HG03025 (cell line): ENCODE measurements at regions not wholly inside any gene's neighbourhood (a gene's known extent, or its start where the extent isn't known, plus 50 kb on each side); places are given as distances from the start of the nearest gene placed in this dataset.
A peak's percentile ranks its signal among the peaks of the same experiment; 100 is the strongest.

Experiments used
- ATAC-seq: cut with Tn5 transposase; IDR thresholded peaks from one replicate; pipeline ENCODE4 v1.9.1; 2021; ENCODE audit warnings: mild to moderate bottlenecking, moderate library complexity; ENCODE audit not compliant: unreplicated experiment, low FRiP score

DNA sequence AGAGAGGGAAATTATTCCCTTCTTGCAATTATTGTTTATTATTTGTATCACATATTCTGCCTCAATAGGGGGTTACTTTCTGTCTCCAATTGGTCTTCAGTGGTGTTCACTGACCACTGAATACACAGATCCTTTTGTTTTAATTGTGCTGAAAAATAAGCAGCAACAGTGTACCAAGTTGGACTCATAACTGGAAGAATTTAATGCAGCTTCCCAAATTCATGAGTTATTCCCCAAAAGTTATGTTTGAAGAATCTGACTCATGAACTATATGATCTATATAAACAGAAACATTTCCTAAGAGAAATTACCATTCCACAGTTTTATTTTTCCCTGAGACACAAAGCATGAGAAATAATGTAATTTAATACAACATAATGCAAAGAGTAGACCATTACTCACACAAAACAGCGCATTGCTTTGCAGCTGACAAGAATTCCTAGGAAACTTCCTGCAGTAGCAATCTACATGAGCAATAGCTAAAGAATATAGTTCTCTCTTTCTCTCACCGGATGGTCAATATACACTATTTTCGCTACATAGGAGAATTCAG is 479.2 kb downstream of the HTR7 start:
- no peak for ATAC-seq

DNA sequence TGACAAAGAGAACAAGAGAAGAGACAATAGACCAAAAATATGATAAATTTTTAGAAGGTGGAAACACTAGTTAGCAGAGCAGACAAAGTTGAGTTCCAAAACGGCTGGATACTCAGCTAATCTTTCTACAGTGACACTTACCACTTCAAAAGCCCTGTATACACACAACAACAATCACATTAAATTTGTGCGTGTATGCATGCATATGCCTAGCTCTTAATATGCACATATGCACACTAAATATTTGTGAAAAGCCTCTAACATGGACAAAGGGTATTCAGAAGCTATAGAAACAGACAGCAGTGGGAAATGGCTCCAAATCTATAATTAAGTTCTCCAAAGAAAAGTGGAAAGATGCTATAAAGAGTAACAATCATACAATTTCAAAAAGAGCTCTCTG is 476.4 kb downstream of the HTR7 start:
- ATAC-seq, result no peak

DNA sequence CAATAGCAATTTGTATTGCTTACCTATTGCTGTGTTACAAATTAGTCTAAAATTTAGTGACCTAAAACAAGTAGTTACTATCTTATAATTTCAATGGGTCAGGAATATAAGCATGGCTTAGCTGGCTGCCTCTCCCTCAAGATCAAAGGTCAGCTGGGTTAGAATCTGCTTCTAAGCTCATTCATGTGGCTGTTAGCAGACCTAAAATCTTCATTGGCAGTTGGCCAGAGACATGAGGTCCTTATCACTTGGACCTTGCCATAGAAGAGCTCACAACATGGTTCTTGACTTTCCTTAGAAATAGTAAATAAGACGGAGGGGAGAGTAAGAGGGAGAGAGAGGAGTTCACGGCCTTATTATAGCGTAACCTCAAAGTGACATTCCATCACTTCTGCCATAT is 468.0 kb downstream of the HTR7 start:
- ATAC-seq, result no peak

DNA sequence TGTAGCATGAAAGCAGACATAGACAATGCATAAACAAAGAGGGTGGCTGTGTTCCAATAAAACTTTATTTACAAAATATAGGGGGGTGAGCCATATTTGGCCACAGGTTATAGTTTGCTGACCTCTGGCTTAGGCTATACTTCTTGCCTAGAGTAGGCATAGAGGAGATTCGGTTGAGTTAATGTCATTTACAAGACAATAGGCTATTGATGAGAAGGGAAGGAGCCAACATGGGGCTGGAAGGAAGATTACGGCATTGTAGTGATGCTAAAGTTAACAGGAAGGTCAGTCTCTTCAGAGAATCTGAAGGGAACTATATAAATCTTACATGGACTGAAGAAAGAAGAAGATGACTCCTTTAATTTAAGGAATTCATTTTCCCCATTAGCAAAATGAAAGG is 463.5 kb downstream of the HTR7 start:
- no peak for ATAC-seq

DNA sequence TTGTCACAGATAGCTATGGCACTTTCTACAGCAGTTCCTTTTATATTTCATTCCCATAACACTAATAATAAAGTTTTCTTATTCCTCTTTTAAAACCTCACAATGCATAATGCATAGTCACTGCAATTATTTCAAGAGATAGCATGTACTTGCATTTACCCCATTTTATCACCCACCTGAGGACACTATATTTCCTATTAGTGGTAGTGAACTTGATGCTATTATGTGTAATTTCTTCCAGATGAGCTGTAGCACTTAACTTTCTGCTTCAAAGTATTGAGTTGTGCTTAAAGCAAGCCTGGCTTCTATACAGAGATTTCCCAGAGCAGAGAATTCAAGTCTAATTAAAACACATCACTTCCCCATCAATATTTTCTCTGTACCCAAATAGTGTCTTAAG is 461.1 kb downstream of the HTR7 start:
- ATAC-seq, result no peak

DNA sequence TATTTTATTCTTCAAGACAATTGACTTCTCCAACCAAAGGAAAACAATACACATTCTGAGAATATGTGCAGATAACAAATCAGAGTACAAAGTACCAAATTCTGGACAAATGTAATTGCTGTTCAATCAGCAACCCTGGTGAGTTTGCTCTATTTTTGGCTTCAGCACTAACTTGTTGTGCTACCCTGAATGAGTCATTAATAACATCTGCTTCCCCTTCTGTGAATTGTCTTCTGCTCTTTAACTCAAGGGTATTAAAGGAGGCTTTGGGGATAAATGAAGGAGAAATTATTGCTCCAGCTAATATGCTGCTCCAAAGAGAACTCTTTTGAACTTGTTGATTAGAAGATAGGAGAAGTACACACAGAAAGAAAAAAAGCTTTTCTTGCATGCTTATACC is 459.3 kb downstream of the HTR7 start:
- ATAC-seq, result no peak

DNA sequence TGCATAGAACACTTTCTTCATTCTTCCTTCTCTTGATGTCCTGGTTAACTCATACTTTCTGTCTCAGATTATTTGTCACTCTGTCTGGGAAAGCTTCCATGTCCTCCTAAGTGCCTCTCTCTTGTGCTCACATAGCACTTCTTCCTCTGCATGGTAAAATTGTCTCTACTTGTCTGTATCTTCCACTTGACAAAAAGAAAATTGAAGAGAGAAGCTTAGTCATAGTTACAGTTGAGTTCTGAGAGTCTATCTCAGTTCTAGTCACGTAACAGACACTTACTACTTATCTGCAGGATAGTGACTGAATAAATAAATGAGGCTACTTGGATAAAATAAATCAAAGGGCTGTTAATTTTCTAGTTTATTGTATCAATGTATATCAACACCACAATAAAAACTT is 458.1 kb downstream of the HTR7 start:
- no peak for ATAC-seq

DNA sequence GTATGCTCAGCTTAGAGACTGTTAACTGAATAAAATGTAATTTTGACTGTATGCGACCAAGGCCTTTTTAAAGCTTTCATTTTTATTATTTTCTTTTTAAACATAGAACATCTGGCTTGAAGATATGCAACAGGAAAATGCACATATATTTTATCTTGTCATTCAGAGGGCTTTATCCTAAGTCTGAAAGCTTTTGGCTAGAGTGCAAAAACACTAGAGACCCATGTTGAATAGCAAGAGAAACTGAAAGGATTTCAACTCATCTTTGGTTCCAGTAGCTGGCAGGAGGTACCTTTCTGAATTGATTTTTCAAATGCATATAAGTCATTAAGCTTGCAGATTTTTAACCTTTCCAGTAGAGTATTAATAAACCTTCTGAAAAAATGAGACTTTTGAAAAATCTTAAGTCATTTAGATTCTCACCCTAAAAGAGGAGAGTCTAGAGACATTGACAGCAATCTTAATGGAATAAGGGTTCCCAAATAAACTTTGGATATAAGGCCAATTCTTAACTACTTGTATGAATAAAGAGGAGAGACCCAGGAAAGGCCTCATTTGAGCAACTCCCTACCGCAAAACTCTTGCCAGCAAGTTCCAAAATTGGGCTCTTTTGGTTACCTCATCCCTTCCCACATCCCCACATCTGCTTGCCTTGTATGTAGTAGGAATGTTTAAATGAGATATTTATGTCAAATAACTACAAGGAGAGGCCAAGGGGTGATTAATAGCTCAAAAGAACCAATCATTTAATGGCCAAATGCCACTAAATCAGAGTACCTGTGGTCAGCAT is 454.4 kb downstream of the HTR7 start:
- no peak for ATAC-seq

DNA sequence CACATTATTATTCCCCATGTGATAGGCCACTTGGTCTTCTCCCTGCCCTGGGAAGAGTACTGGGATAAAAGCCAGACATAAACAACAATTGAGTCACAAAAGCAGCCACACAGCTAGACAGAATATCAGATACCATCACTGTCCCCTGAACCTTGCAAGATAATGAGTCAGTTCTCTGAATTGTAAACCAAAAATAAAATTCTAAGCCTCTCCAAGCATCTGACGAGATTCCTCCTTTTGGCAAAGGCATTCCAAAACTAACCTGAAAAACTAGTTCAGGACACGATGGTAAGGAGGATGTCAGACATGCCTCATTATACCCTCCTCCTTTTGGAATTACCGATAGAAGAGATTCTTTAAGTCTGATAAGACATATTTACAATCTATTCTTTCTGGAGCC is 450.7 kb downstream of the HTR7 start:
- no peak for ATAC-seq

DNA sequence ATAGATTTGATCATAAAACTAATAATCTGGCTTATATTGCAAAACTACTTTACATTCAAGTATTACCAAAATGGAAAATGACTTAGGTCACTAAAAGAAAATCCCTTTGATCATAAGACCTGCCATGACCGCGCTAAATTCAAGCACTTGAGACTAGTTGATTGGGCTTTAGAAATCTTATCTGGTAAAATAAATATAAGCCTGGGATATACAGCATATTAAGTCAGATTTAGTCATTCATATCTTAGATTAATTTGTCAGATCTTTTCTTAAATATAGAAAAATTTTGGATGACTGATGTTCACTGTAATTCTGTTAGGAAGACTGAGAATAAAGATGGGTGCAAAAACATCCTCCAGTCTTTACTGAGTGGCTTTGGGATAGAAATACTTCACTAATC is 450.0 kb downstream of the HTR7 start:
- no peak for ATAC-seq

DNA sequence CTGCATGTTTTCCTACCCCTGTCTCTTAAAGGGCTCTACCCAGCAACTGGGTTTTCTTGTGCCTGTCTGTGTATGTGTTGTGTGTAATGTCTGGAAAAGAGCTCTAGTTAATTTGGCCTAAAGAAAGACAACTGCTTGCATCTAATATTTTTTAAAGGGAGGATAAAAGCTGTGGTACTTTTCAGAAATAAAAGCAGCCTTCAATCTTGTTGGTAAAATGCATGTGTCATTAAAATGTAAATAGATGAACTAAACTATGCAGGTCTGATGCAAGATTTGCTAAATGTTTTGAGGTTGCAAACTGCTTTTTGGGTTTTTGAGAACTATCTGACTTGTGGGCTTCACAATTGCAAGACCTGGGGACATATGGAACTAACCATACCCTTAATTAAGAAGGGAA is 445.3 kb downstream of the HTR7 start:
- ATAC-seq, result no peak

DNA sequence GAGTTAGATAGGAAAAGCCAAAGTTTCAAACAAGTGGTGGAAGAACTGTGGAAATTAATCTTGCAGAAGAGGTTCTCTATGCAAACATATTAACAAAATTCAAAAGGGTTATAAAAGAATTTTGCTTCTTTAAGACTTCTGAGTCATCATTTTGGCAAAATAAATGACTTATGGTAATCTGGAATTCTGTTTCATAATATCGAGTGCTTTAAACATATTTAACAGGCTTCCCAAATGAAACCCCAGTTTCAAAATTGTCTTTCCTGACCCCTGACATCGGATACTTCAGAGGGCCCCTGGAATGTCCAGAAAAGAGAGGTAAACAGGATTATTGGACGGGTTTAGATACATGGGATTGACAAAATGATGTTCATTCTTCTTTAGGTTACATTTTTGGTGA is 444.6 kb downstream of the HTR7 start:
- no peak for ATAC-seq

DNA sequence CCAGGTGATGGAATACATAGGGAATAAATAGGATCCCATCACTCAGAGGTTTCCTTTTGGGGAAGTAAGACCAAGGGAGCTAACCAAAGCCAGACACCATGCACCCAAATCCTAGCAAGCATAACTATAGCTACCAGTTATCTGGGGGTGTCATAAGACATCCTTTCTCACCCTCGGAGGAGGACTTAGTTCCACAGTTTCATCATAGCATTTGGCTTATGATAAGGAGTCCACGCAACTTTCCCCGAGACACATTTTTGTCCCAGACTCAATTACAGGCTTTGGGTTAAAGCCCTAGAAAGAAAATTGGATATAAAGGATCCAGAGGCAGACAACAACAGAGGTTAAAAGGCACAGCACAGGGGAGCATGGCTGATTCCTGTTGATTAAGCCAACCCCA is 442.9 kb downstream of the HTR7 start:
- no peak for ATAC-seq

DNA sequence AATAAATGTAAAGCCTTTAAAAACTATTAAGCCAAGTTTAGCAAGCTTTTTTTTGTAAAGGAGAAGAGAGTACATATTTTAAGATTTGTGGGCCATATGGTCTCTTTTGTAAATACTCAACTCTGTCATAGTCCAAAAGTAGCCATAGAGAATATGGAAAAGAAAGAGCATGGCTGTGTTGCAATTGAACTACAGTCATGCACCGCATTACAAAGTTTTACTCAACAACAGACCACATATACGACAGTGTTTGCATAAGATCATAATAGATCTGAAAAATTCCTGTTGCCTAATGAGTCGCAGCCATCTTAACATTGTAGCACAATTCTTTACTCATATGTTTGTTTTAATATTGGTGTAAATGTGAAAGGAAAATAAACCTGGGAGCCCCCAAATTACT is 440.8 kb downstream of the HTR7 start:
- ATAC-seq, result no peak

DNA sequence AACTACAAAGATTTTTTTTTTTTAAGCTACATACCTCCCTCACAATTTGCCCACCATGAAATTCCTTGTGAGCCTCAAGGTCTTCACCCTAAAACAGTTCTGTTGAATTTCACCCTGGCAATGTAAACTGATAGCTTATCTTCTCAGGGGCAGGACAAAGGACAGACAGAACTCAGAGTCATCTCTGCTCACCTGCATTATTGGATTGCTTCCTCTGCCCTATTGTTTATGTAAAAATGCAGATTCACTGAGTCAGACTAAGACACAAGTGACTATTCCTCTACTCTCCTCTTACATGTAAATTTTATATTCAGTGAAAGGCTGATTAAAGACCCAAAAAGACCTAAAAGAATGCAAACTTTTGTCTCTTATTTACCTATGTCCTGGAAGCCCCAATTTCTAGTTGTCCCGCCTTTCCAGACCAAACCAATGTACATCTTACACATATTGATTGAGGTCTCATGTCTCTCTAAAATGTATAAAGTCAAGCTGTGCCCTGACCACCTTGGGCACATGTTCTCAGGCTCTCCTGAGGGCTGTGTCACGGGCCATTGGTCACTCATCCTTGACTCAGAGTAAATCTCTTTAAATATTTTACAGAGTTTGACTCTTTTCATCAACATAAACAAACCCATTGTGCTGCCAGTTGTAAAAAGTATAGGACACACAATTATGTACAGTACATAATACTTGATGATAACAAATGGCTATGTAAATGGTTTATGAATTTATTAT is 440.2 kb downstream of the HTR7 start:
- no peak for ATAC-seq

DNA sequence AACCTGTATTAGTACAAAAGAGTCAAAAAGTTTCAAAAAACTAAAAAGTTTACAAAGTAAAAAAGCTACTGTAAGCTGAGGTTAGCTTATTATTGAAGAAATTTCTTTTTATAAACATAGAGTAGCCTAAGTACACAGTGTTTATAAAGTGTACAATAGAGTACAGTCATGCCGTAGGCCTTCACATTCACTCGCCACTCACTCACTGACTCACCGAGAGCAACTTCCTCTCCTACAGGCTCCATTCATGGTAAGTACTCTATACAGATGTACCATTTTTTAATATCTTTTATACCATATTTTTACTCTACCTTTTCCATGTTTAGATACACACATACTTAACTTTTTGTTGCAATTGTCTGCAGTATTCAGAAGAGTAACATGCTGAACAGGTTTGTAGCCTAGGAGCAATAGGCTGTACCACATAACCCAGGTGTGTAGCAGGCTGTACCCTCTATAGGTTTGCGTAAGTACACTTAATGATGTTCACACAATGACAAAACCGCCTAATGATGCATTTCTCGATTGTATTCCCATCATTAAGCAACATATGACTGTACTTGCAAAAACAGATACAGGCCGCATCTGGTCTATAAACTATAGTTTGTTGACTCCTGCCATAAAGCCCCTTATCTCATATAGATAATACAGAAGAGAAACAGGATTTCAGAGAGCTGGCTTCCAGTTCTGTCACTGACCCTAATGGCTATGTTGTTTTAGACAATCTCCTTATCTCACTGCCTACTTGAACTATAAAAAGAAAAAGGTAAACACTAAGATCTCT is 438.8 kb downstream of the HTR7 start:
- ATAC-seq, result no peak

DNA sequence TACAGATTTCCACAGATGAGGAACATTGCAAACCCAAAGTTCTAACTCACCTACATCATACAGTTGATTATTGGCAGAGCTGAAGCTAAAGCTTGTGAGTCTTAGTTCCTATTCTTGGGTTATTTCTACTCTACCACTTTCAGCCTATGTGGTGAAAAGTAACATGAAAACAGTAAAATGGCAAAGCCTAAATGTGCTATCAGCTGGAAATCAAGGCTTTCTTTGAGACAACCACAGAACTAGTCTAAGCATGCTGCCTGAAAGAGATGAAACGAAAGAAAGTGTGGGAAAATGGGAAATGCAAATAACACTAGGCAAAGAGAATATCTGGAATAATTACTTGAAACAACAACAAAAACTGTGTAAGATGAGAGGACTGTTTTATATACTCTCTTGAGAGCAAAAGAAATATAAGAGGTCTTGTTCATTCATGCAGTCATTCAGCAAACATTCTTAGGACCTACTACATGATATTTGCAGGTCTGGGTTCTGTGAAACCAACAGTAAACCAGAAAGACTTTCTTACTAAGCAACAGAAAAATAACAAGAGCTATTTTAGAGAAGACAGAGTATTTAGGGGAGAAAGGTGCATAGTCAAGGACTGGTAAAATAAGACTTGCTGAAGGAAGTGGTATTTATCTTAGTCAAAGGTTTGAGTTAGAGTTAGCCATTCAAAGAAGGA is 437.1 kb downstream of the HTR7 start:
- ATAC-seq, result peak; percentile 91

DNA sequence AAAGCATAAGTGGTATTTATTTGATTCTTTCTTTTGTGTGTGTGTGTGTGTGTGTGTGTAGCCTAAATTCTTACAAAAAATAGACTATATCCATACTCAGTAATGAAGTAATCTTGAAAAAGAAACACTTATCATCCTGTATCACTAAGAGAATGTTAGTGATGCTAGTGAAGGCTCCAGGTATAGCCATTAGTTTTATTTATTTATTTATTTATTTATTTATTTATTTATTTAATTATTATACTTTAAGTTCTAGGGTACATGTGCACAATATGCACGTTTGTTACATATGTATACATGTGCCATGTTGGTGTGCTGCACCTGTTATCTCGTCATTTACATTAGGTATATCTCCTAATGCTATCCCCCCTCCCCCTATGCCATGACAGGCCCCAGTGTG is 436.0 kb downstream of the HTR7 start:
- no peak for ATAC-seq

DNA sequence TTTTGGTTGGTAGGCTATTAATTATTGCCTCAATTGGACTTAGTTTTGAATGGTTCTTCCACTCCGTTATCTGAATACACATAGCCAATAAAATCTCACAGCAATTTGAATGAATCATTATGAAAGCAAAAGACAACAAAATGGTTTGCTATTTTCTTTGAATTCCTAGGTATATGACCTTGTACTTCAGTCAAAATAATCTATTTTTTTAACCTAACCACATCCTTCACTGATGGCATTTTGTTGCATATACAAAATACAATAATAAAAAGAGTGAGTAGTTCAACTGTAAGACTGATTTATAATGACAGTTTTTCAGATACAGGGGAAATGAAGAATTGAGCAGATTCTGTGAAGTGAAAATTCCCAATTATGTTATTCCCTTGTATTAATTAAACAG is 433.1 kb downstream of the HTR7 start:
- ATAC-seq, result no peak

DNA sequence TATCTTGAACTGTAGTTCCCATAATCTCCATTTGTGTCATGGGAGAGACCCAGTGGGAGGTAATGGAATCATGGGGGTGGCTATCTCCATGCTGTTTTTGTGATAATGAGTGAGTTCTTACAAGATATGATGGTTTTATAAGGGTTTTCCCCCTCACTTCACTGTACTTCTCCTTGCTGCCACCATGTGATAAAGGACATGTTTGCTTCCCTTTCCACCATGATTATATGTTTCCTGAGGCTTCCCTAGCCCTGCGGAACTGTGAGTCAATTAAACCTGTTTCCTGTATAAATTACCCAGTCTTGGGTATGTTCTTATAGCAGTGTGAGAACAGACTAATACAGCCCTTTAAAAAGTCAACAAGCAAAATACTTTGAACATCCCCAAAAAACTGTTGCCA is 427.7 kb downstream of the HTR7 start:
- no peak for ATAC-seq

DNA sequence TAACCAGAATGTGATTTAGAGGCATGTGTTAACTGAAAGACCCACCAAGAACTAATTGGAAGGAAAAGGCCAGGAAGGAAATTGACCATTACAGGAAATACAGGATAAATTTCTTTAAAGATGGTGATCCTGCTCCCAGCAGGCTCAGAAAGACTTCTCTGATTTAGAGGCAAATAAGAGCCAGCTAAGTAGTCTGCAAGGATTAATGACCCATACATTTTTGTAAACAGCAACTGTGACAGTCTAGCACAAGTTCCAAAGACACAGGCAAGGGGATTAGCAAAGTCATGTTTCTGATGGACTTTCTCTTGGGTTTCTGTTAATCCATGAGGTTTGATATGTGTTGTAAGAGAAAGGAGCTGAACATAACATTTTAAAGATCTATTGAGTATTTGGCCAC is 425.0 kb downstream of the HTR7 start:
- ATAC-seq, result no peak
